Transverse colon (tissue), 4 donors: ENCODE measurements at regions not wholly inside any gene's neighbourhood (a gene's known extent, or its start where the extent isn't known, plus 50 kb on each side); places are given as distances from the start of the nearest gene placed in this dataset.

Experiments
- DNase-seq: peaks from one replicate; pipeline ENCODE4 v3.0.0-alpha.2; 2019
- H3K27ac ChIP-seq, 4 donors: fragments of 200-600 bp; sonication (generic); 2 replicates each; pipeline ENCODE4 v1.5.1; 2016 to 2018; ENCODE audit warnings: inconsistent platforms in 4 of 4
- H3K27me3 ChIP-seq: fragments of 200-600 bp; sonication (generic); 2 replicates; pipeline ENCODE4 v1.5.1; 2017; ENCODE audit warnings: inconsistent platforms
- H3K36me3 ChIP-seq, 4 donors: fragments of 200-600 bp; sonication (generic); 2 replicates each; pipeline ENCODE4 v1.5.1; 2017 to 2019; ENCODE audit warnings: inconsistent platforms in 4 of 4
- H3K4me1 ChIP-seq, 4 donors: fragments of 200-600 bp; sonication (generic); 2 replicates each; pipeline ENCODE4 v1.5.1; 2017 to 2020; ENCODE audit warnings: inconsistent platforms in 4 of 4
- H3K4me3 ChIP-seq, 4 donors: fragments of 200-600 bp; sonication (generic); 1 replicate in 1 of 4; 2 replicates in 3 of 4; pipeline versions ENCODE4 v1.5.1 to v1.6.1; 2017 to 2019; ENCODE audit warnings: inconsistent platforms in 4 of 4
- H3K9me3 ChIP-seq, 2 donors: fragments of 200-600 bp; sonication (generic); 2 replicates each; pipeline ENCODE4 v1.5.1; 2017 to 2019; ENCODE audit warnings: inconsistent platforms in 2 of 2
- EP300 ChIP-seq: sonication (generic); formaldehyde crosslinking; IDR thresholded peaks from one replicate; pipeline ENCODE4 v1.6.1; 2017; ENCODE audit warnings: antibody characterized with exemption, low read depth
- POLR2A ChIP-seq: fragments of 450-650 bp; IDR thresholded peaks from one replicate; pipeline ENCODE4 v1.6.1; 2016; ENCODE audit warnings: antibody characterized with exemption, mild to moderate bottlenecking, moderate library complexity
- POLR2AphosphoS5 ChIP-seq, 3 donors: sonication (generic); formaldehyde crosslinking; IDR thresholded peaks; one replicate each; pipeline ENCODE4 v1.6.1; 2016; ENCODE audit warnings: antibody characterized with exemption in 3 of 3
- WGBS, 2 donors: methylation state at CpG; one replicate each; pipeline ENCODE4 v1.1.5; 2018; ENCODE audit warnings: low coverage in 1 of 2; 5-methylcytosine and 5-hydroxymethylcytosine counted together
- in situ Hi-C, 4 donors: fragments of 200-750 bp; cut with MboI; loops; one replicate each; pipeline versions ENCODE4 v1.15.0 to v1.15.1; 2017; ENCODE audit warnings: low sequenced_read_pairs in 3 of 4, low pct_ligation_motif_present in 1 of 4, low pct_unique_long_range_greater_than_20kb in 1 of 4
- intact Hi-C: fragments of 100-400 bp; cut with DNase I; formaldehyde crosslinking; loops from one replicate; pipeline ENCODE4 v1.15.1; 2023; ENCODE audit warnings: low total_unique reads
- TF ChIP-seq, protein P1 (sequence below), 5 experiments: fragments of 200-600 bp in 3 of 5; fragments of 450-650 bp in 2 of 5; sonication (generic) in 3 of 5; IDR thresholded peaks; 1 replicate in 2 of 5; 2 replicates in 3 of 5; pipeline ENCODE4 v1.5.1; 2016 to 2017; ENCODE audit warnings: antibody characterized with exemption in 5 of 5, inconsistent platforms in 3 of 5, mild to moderate bottlenecking in 2 of 5, moderate library complexity in 1 of 5

GRCh38 chr6:90859612-90860011, 272.7 kb upstream of the MAP3K7 start:
- in situ Hi-C loops (no loop called here), intact Hi-C loops (no loop called here)
- DNase-seq, result no peak
- H3K27me3 ChIP-seq, result no peaks in the 10 kb centered on the region
- TF ChIP-seq EP300 (no peak), POLR2A (no peak), POLR2AphosphoS5 (IDR thresholded peaks at IDR 0.05) (no peak)
- TF ChIP-seq, protein P1, sequence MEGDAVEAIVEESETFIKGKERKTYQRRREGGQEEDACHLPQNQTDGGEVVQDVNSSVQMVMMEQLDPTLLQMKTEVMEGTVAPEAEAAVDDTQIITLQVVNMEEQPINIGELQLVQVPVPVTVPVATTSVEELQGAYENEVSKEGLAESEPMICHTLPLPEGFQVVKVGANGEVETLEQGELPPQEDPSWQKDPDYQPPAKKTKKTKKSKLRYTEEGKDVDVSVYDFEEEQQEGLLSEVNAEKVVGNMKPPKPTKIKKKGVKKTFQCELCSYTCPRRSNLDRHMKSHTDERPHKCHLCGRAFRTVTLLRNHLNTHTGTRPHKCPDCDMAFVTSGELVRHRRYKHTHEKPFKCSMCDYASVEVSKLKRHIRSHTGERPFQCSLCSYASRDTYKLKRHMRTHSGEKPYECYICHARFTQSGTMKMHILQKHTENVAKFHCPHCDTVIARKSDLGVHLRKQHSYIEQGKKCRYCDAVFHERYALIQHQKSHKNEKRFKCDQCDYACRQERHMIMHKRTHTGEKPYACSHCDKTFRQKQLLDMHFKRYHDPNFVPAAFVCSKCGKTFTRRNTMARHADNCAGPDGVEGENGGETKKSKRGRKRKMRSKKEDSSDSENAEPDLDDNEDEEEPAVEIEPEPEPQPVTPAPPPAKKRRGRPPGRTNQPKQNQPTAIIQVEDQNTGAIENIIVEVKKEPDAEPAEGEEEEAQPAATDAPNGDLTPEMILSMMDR (IDR thresholded peaks at IDR 0.05), result no peak
- WGBS, 2 donors, result 61 to 64% methylated on average over 4 to 6 of the region's 6 CpGs
- no peaks in the 10 kb centered on the region for H3K36me3 ChIP-seq
- no peak overlapping the region for H3K4me3 ChIP-seq
- no peaks in the 10 kb centered on the region for H3K4me1 ChIP-seq
- H3K27ac ChIP-seq, result no peak overlapping the region
- no peaks in the 10 kb centered on the region for H3K9me3 ChIP-seq

DNA sequence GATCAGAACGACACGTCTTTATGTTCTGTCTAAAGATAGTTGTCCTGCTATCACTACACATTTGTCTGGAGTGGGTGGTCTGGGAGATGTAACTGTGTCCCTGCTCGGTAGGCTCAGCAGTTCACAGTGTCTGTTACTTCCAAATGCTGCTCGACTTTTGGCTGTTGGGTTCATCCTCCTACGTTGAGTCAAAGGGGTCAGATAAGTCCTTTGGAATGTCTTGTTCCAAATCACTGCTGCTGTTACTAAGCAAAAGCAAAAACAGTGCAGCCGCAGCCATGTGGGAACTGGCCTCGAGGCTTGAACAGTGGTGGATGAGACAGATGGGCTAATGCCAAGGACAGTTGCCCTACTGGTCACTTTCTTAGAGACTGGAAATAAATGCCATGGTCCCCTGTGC, 272.2 kb upstream of the MAP3K7 start:
- intact Hi-C loops (no loop called here), in situ Hi-C loops (no loop called here)
- Histone ChIP-seq H3K36me3 (no peaks in the 10 kb centered on the region), H3K4me3 (no peak overlapping the region), H3K9me3 (no peaks in the 10 kb centered on the region), H3K27me3 (no peaks in the 10 kb centered on the region), H3K27ac (no peak overlapping the region), H3K4me1 (no peaks in the 10 kb centered on the region)
- TF ChIP-seq EP300 (no peak), POLR2A (no peak), POLR2AphosphoS5 (IDR thresholded peaks at IDR 0.05) (no peak)
- TF ChIP-seq, protein P1 (IDR thresholded peaks at IDR 0.05), result no peak
- 40 to 49% methylated on average over 2 to 7 of the region's 7 CpGs for WGBS, 2 donors
- DNase-seq, result no peak

GRCh38 chr6:90849686-90850085, 262.8 kb upstream of the MAP3K7 start:
- no peaks in the 10 kb centered on the region for H3K36me3 ChIP-seq
- no peaks in the 10 kb centered on the region for H3K27me3 ChIP-seq
- no peaks in the 10 kb centered on the region for H3K4me1 ChIP-seq
- intact Hi-C loops, result no loop called here
- no peak overlapping the region for H3K4me3 ChIP-seq
- in situ Hi-C loops, result no loop called here
- 47 to 49% methylated on average over 3 of the region's 3 CpGs for WGBS, 2 donors
- DNase-seq, result no peak
- TF ChIP-seq POLR2AphosphoS5 (IDR thresholded peaks at IDR 0.05) (no peak), EP300 (no peak), POLR2A (no peak)
- TF ChIP-seq, protein P1 (IDR thresholded peaks at IDR 0.05), result no peak
- no peak overlapping the region for H3K27ac ChIP-seq
- no peaks in the 10 kb centered on the region for H3K9me3 ChIP-seq

DNA sequence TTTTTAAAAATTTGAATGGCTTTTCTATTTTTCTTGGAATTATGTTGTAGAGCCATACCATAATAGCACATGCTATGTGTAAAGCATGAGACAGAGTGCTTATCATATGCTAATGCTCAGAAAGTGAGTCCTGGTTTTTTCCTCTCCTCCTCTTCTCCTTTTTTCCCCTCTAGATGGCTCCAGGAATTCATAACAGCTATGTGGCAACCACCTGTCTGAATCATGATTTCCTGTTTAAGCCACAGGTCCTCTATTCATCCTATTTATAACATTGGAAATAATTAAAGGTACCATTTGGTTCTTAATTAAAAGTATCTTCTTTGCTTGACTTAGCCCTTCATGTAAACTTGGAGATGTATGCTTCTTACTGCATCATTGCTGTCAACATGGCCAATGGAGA, 260.0 kb upstream of the MAP3K7 start:
- Histone ChIP-seq H3K27ac (no peak overlapping the region), H3K9me3 (no peaks in the 10 kb centered on the region), H3K27me3 (no peaks in the 10 kb centered on the region), H3K4me1 (no peaks in the 10 kb centered on the region), H3K36me3 (no peaks in the 10 kb centered on the region), H3K4me3 (no peak overlapping the region)
- intact Hi-C loops, result no loop called here
- in situ Hi-C loops, result no loop called here
- no peak for DNase-seq
- no peak for TF ChIP-seq EP300
- no peak for TF ChIP-seq POLR2AphosphoS5 (IDR thresholded peaks at IDR 0.05)
- no peak for TF ChIP-seq POLR2A
- TF ChIP-seq, protein P1 (IDR thresholded peaks at IDR 0.05), result no peak
